Keratinocyte (primary cell): ENCODE measurements at regions not wholly inside any gene's neighbourhood (a gene's known extent, or its start where the extent isn't known, plus 50 kb on each side); places are given as distances from the start of the nearest gene placed in this dataset.

ENCODE experiments used
- DNase-seq: peaks from one replicate; pipeline ENCODE4 v3.0.0-alpha.2; 2011; ENCODE audit warnings: low read depth, missing footprints, low spot score
- FAIRE-seq: peaks from 2 replicates; lab custom pipeline; 2011; peaks lifted over from hg19 to GRCh38; lab: Jason Lieb, UNC
- H2AFZ ChIP-seq: 2 replicates; pipeline ENCODE4 v1.6.0; 2012; ENCODE audit warnings: low read length, control low read depth, inconsistent platforms; ENCODE audit not compliant: control insufficient read depth
- H3K27ac ChIP-seq: 2 replicates; pipeline ENCODE4 v1.5.1; 2011; ENCODE audit warnings: low read length; ENCODE audit not compliant: control insufficient read depth, insufficient read depth
- H3K27me3 ChIP-seq: 3 replicates; pipeline ENCODE4 v1.6.0; 2011; ENCODE audit warnings: low read length; ENCODE audit not compliant: control insufficient read depth, insufficient read depth; ENCODE audit errors: extremely low read depth
- H3K36me3 ChIP-seq, 2 experiments: 2 replicates in 1 of 2; 3 replicates in 1 of 2; pipeline ENCODE4 v1.5.1; 2011; ENCODE audit warnings: low read length in 2 of 2, mild to moderate bottlenecking in 1 of 2; ENCODE audit not compliant: control insufficient read depth in 2 of 2, insufficient read depth in 2 of 2; ENCODE audit errors: extremely low read depth in 1 of 2
- H3K4me1 ChIP-seq: 3 replicates; pipeline ENCODE4 v1.5.1; 2011; ENCODE audit warnings: low read length; ENCODE audit not compliant: control insufficient read depth, insufficient read depth; ENCODE audit errors: extremely low read depth
- H3K4me2 ChIP-seq: 3 replicates; pipeline ENCODE4 v1.6.0; 2011; ENCODE audit warnings: low read depth, low read length; ENCODE audit not compliant: control insufficient read depth, insufficient read depth; ENCODE audit errors: extremely low read depth
- H3K4me3 ChIP-seq, 3 experiments: fragments of 200-600 bp in 1 of 3; sonication (generic) in 1 of 3; 2 replicates in 2 of 3; 3 replicates in 1 of 3; pipeline ENCODE4 v1.5.1; 2011 to 2016; ENCODE audit warnings: low read length in 3 of 3, mild to moderate bottlenecking in 3 of 3, control low read depth in 2 of 3, inconsistent platforms in 1 of 3, low read depth in 1 of 3, mixed read lengths in 1 of 3, mixed run types in 1 of 3, moderate library complexity in 1 of 3; ENCODE audit not compliant: control insufficient read depth in 2 of 3, insufficient read depth in 2 of 3; ENCODE audit errors: extremely low read depth in 1 of 3
- H3K79me2 ChIP-seq: 2 replicates; pipeline ENCODE4 v1.6.0; 2012; ENCODE audit warnings: low read length; ENCODE audit not compliant: control insufficient read depth, insufficient read depth
- H3K9ac ChIP-seq: 3 replicates; pipeline ENCODE4 v1.6.0; 2011; ENCODE audit warnings: low read length; ENCODE audit not compliant: control insufficient read depth, insufficient read depth; ENCODE audit errors: extremely low read depth
- H3K9me1 ChIP-seq: 3 replicates; pipeline ENCODE4 v1.6.0; 2011; ENCODE audit warnings: low read length; ENCODE audit not compliant: control insufficient read depth, insufficient read depth; ENCODE audit errors: extremely low read depth
- H3K9me3 ChIP-seq: 2 replicates; pipeline ENCODE4 v1.5.1; 2012; ENCODE audit warnings: low read depth, low read length; ENCODE audit not compliant: control insufficient read depth
- H4K20me1 ChIP-seq: 3 replicates; pipeline ENCODE4 v1.6.0; 2011; ENCODE audit warnings: low read length; ENCODE audit not compliant: control insufficient read depth, insufficient read depth; ENCODE audit errors: extremely low read depth
- CTCF ChIP-seq, 3 experiments: IDR thresholded peaks in 1 of 3; conservative IDR thresholded peaks in 1 of 3; optimal IDR thresholded peaks in 1 of 3; 2 replicates in 2 of 3; 3 replicates in 1 of 3; pipeline versions ENCODE3 to v1.5.1; 2011; ENCODE audit warnings: low read length in 3 of 3, mild to moderate bottlenecking in 3 of 3, moderate library complexity in 2 of 3, control low read depth in 1 of 3, inconsistent platforms in 1 of 3; ENCODE audit not compliant: insufficient read depth in 2 of 3; ENCODE audit errors: extremely low read depth in 1 of 3
- EZH2 ChIP-seq: IDR thresholded peaks from one replicate; pipeline ENCODE4 v1.6.1; 2012; ENCODE audit warnings: inconsistent platforms, mild to moderate bottlenecking, low read length, moderate library complexity
- dilution Hi-C: fragments of 300-500 bp; cut with MboI; formaldehyde crosslinking; loops from one replicate; pipeline ENCODE4 v1.7.0; 2020; ENCODE audit warnings: low sequenced_read_pairs; ENCODE audit not compliant: extremely low pct_ligation_motif_present

- H3K4me3 ChIP-seq = no peak overlapping the region
- H3K27ac ChIP-seq = no peak overlapping the region
- no peaks in the 10 kb centered on the region for H3K36me3 ChIP-seq
- dilution Hi-C loops = loop anchor here (25.0 kb wide), 1 partner anchor 342 kb away; no protein-coding TSS in a partner anchor
- H3K9me1 ChIP-seq = no peaks in the 10 kb centered on the region
- no peak overlapping the region for H3K4me2 ChIP-seq
- H2AFZ ChIP-seq = no peak overlapping the region
- no peaks in the 10 kb centered on the region for H3K27me3 ChIP-seq
- FAIRE-seq (no peak), DNase-seq (no peak)
- no peaks in the 10 kb centered on the region for H3K4me1 ChIP-seq
- H3K79me2 ChIP-seq = no peaks in the 10 kb centered on the region
- no peaks in the 10 kb centered on the region for H4K20me1 ChIP-seq
- no peak overlapping the region for H3K9ac ChIP-seq
- TF ChIP-seq CTCF (optimal IDR thresholded peaks at IDR 0.05 in 1 of 3, IDR thresholded peaks at IDR 0.05 in 1 of 3, conservative IDR thresholded peaks at IDR 0.05 in 1 of 3; ENCODE audit: extremely low read depth in 1 of 3, insufficient read depth in 2 of 3, low read length in 3 of 3) (no peak), EZH2 (no peak)
- H3K9me3 ChIP-seq = no peaks in the 10 kb centered on the region
Measured at GRCh38 chr17:34853924-34854323, 107.3 kb downstream of the CCT6B start.

GRCh38 chr17:34852614-34853013 lies 108.6 kb downstream of the CCT6B start:
- no peaks in the 10 kb centered on the region for H3K9me3 ChIP-seq
- FAIRE-seq = no peak

More at GRCh38 chr17:34852614-34853013, 108.6 kb downstream of the CCT6B start:
- DNase-seq = no peak
- Histone ChIP-seq H3K9me1 (no peaks in the 10 kb centered on the region), H3K27ac (no peak overlapping the region), H3K4me3 (no peak overlapping the region), H3K27me3 (no peaks in the 10 kb centered on the region), H4K20me1 (no peaks in the 10 kb centered on the region), H3K4me2 (no peak overlapping the region), H3K9ac (no peak overlapping the region), H3K4me1 (no peaks in the 10 kb centered on the region), H3K36me3 (no peaks in the 10 kb centered on the region), H3K79me2 (no peaks in the 10 kb centered on the region), H2AFZ (no peak overlapping the region)
- TF ChIP-seq CTCF (optimal IDR thresholded peaks at IDR 0.05 in 1 of 3, IDR thresholded peaks at IDR 0.05 in 1 of 3, conservative IDR thresholded peaks at IDR 0.05 in 1 of 3; ENCODE audit: extremely low read depth in 1 of 3, insufficient read depth in 2 of 3, low read length in 3 of 3) (peak in 1 of 3 experiments; percentile 17), EZH2 (no peak)
- dilution Hi-C loops = loop anchor here (25.0 kb wide), 1 partner anchor 340 kb away; no protein-coding TSS in a partner anchor
